ENCODE measurements at regions not wholly inside any gene's neighbourhood (a gene's known extent, or its start where the extent isn't known, plus 50 kb on each side); places are given as distances from the start of the nearest gene placed in this dataset.

DNA sequence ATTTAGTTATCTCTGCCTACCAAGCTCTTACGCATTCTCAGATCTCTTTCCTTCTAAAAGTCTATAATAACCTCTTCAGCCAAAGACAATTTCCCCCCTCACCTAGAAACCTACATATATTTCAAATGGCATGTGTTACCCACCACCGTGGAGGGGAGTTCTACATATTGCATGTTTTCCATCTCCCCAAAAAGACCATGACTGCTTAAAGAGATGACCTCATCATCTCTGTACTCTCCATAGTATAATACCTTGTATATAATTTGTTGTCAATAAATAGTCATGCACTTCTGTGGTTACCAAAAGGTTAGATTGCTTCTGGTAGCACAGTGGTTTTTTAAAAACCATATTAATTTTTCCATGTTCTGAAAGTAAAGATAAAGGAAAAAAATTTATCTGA lies 148.4 kb downstream of the TBX18 start:
- no peak overlapping the region for H3K4me3 ChIP-seq (ENCODE audit: low read depth, low read length)
- TF ChIP-seq, protein P1, sequence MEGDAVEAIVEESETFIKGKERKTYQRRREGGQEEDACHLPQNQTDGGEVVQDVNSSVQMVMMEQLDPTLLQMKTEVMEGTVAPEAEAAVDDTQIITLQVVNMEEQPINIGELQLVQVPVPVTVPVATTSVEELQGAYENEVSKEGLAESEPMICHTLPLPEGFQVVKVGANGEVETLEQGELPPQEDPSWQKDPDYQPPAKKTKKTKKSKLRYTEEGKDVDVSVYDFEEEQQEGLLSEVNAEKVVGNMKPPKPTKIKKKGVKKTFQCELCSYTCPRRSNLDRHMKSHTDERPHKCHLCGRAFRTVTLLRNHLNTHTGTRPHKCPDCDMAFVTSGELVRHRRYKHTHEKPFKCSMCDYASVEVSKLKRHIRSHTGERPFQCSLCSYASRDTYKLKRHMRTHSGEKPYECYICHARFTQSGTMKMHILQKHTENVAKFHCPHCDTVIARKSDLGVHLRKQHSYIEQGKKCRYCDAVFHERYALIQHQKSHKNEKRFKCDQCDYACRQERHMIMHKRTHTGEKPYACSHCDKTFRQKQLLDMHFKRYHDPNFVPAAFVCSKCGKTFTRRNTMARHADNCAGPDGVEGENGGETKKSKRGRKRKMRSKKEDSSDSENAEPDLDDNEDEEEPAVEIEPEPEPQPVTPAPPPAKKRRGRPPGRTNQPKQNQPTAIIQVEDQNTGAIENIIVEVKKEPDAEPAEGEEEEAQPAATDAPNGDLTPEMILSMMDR (conservative IDR thresholded peaks at IDR 0.05; ENCODE audit: low read depth, low read length) = no peak
- DNase-seq (ENCODE audit: low read depth) = no peak

DNA sequence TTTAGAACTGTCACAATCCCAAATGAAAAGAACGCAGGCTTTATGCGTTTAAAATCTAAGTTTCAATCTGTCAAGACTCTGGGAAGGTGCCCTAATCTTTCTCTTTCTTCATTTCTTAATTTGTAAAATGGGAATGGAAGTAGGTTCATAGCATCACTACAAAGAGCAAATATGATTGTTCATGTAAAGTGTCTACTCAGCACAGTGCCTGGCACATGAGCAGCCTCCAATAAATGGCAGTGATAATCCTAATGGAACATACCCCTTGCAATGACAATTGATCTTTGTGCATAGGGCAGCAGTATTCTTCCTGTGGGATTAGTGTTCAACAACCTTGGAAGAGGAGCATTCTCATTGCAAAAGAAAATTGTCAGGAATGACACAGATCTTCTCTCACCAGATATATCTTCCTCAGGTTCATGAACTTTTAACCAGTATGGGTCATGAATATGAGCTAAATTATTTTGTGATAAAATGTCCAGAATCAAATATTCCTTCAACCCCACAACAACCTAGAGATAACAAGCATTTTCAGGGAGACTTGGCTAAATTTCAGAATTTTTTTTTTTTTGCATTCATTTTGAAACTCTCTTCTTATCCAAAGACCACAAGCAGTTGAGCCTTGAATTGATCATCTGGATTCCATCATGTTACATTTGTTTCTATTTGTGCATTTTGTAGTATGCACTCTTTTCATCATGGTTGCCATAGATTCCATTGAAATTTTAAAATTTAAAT lies 149.1 kb downstream of the TBX18 start:
- H3K4me3 ChIP-seq (ENCODE audit: low read depth, low read length) = no peak overlapping the region
- no peak for DNase-seq (ENCODE audit: low read depth)
- TF ChIP-seq, protein P1 (conservative IDR thresholded peaks at IDR 0.05; ENCODE audit: low read depth, low read length) = no peak

DNA sequence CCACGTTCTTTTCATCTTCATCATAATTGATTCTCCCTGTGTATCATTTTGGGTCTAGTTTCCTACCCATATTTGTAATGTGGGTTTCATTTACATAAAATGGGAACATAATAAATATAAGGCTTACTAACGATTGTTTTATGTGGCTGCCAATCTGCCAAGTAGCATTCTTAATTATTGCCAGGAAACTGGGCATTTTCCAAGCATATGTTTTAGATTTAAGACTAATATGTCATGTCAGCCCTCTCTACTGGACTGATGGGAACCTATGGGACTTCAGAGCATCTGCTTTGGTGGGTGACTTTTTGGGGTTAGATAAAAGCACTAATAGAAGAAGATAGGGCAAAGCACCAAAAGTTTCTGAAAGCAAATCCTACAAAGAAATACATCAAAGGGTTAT lies 157.5 kb downstream of the TBX18 start:
- TF ChIP-seq, protein P1 (conservative IDR thresholded peaks at IDR 0.05; ENCODE audit: low read depth, low read length) = no peak
- H3K4me3 ChIP-seq (ENCODE audit: low read depth, low read length) = no peak overlapping the region

GRCh38 chr6:84605298-84605697 lies 159.1 kb downstream of the TBX18 start:
- no peak overlapping the region for H3K4me3 ChIP-seq (ENCODE audit: low read depth, low read length)
- TF ChIP-seq, protein P1 (conservative IDR thresholded peaks at IDR 0.05; ENCODE audit: low read depth, low read length) = no peak
- no peak for DNase-seq (ENCODE audit: low read depth)

More for the DNA sequence above, 157.5 kb downstream of the TBX18 start:
- DNase-seq (ENCODE audit: low read depth) = no peak

DNA sequence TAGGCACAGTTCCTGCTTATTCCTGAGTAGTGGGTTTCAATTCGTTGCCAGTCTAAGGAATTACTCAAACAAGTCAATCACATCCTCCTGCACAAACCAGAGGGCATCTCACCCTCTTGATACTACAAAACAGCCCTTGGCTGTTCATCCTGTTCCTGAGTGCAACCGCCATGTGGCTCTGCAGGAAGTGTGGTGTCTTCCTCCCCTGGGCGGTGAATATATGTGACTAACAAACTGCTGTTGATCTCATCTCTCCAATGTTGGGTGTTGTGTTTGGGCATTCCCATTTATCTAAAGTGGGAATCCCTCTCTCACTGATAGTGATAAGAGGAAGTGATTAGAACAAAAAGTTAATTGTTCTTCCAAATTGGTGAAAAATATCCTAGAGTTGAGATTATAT lies 163.0 kb downstream of the TBX18 start:
- no peak overlapping the region for H3K4me3 ChIP-seq (ENCODE audit: low read depth, low read length)
- no peak for DNase-seq (ENCODE audit: low read depth)
- TF ChIP-seq, protein P1 (conservative IDR thresholded peaks at IDR 0.05; ENCODE audit: low read depth, low read length) = no peak

- TF ChIP-seq, protein P1 (conservative IDR thresholded peaks at IDR 0.05; ENCODE audit: low read depth, low read length) = no peak
- no peak overlapping the region for H3K4me3 ChIP-seq (ENCODE audit: low read depth, low read length)
These were observed 164.4 kb downstream of the TBX18 start for GRCh38 chr6:84599991-84600390.

More at GRCh38 chr6:84599991-84600390, 164.4 kb downstream of the TBX18 start:
- no peak for DNase-seq (ENCODE audit: low read depth)
